T-cell (primary cell): ENCODE measurements at regions not wholly inside any gene's neighbourhood (a gene's known extent, or its start where the extent isn't known, plus 50 kb on each side); places are given as distances from the start of the nearest gene placed in this dataset.

Experiments
- ATAC-seq, 4 experiments: fragments of 200-7000 bp in 3 of 4; fragments of 150-1000 bp in 1 of 4; cut with Tn5 transposase; replicated peaks in 1 of 4; 1 replicate in 3 of 4; 2 replicates in 1 of 4; pipeline ENCODE4 v1.10.0; 2021; ENCODE audit warnings: moderate library complexity in 3 of 4, mild to moderate bottlenecking in 2 of 4, moderate number of reproducible peaks in 1 of 4
- CTCF ChIA-PET, 2 donors: fragments of 300-600 bp; sonication (Branson Sonifier 250); formaldehyde crosslinking; loops; one replicate each; lab custom pipeline; 2022; ENCODE audit warnings: antibody characterized with exemption in 2 of 2; lab: Charles Lee
- POLR2A ChIA-PET, 2 donors: fragments of 300-600 bp; sonication (Branson Sonifier 250); formaldehyde crosslinking; loops; one replicate each; lab custom pipeline; 2022; ENCODE audit warnings: antibody characterized with exemption in 2 of 2; lab: Charles Lee
- DNase-seq, 35 experiments: peaks; one replicate each; pipeline versions ENCODE4 v3.0.0 to v3.0.0-alpha.2; 2013 to 2023
- H3K27ac ChIP-seq: one replicate; pipeline ENCODE4 v1.5.1; 2013; ENCODE audit warnings: low read length
- H3K27me3 ChIP-seq, 2 experiments: replicated peaks in 1 of 2; 1 replicate in 1 of 2; 2 replicates in 1 of 2; pipeline versions ENCODE4 v1.6.1 to v1.7.0; 2013; ENCODE audit warnings: low read length in 1 of 2, mixed read lengths in 1 of 2; ENCODE audit not compliant: control insufficient read depth in 2 of 2, insufficient read depth in 2 of 2; ENCODE audit errors: extremely low read depth in 1 of 2
- H3K36me3 ChIP-seq, 2 donors: 1 replicate in 1 of 2; 2 replicates in 1 of 2; pipeline versions ENCODE4 v1.6.1 to v1.7.0; 2013; ENCODE audit warnings: low read length in 1 of 2; ENCODE audit not compliant: control insufficient read depth in 2 of 2, insufficient read depth in 1 of 2; ENCODE audit errors: extremely low read depth in 1 of 2
- H3K4me1 ChIP-seq, 2 experiments: 1 replicate in 1 of 2; 2 replicates in 1 of 2; pipeline versions ENCODE4 v1.6.1 to v1.7.0; 2013; ENCODE audit warnings: low read length in 2 of 2, mixed read lengths in 1 of 2; ENCODE audit not compliant: insufficient read depth in 2 of 2, control insufficient read depth in 1 of 2; ENCODE audit errors: extremely low read depth in 1 of 2
- H3K4me3 ChIP-seq, 2 donors: 1 replicate in 1 of 2; 2 replicates in 1 of 2; pipeline versions ENCODE4 v1.5.1 to v1.7.0; 2013; ENCODE audit warnings: mild to moderate bottlenecking in 2 of 2, low read length in 1 of 2, moderate library complexity in 1 of 2; ENCODE audit not compliant: control insufficient read depth in 1 of 2; ENCODE audit errors: extremely low read depth in 1 of 2
- H3K9me3 ChIP-seq: 2 replicates; pipeline ENCODE4 v1.7.0; 2013
- H3K27ac Mint-ChIP-seq, 2 donors: one replicate each; pipeline ENCODE4 v1.8.0; 2020 to 2021; ENCODE audit warnings: mild to moderate bottlenecking in 2 of 2, mixed read lengths in 2 of 2
- H3K27me3 Mint-ChIP-seq, 2 donors: one replicate each; pipeline ENCODE4 v1.8.0; 2021 to 2022; ENCODE audit warnings: mixed read lengths in 2 of 2
- H3K36me3 Mint-ChIP-seq: one replicate; pipeline ENCODE4 v1.8.0; 2021; ENCODE audit warnings: mixed read lengths
- H3K4me1 Mint-ChIP-seq, 3 donors: one replicate each; pipeline ENCODE4 v1.8.0; 2020 to 2022; ENCODE audit warnings: mixed read lengths in 3 of 3, mild to moderate bottlenecking in 1 of 3
- H3K4me3 Mint-ChIP-seq, 3 donors: one replicate each; pipeline ENCODE4 v1.8.0; 2020 to 2022; ENCODE audit warnings: mild to moderate bottlenecking in 3 of 3, mixed read lengths in 3 of 3, moderate library complexity in 3 of 3
- H3K9me3 Mint-ChIP-seq, 3 donors: one replicate each; pipeline ENCODE4 v1.8.0; 2020 to 2022; ENCODE audit warnings: mixed read lengths in 3 of 3
- WGBS: methylation state at CpG from one replicate; pipeline ENCODE4 v1.1.5; 2013; ENCODE audit warnings: missing lambda C conversion rate; ENCODE audit not compliant: insufficient coverage; 5-methylcytosine and 5-hydroxymethylcytosine counted together

- Mint-ChIP-seq H3K9me3 (no peaks in the 10 kb centered on the region), H3K4me1 (no peaks in the 10 kb centered on the region), H3K4me3 (no peak overlapping the region), H3K27ac (no peak overlapping the region), H3K27me3 (no peaks in the 10 kb centered on the region), H3K36me3 (no peaks in the 10 kb centered on the region)
- no peaks in the 10 kb centered on the region for H3K9me3 ChIP-seq
- CTCF ChIA-PET = no interaction called here
- H3K4me1 ChIP-seq = no peaks in the 10 kb centered on the region
- H3K4me3 ChIP-seq = no peak overlapping the region
- H3K27me3 ChIP-seq = no peaks in the 10 kb centered on the region
- no peak for DNase-seq
- no peak for ATAC-seq
- no peaks in the 10 kb centered on the region for H3K36me3 ChIP-seq
- POLR2A ChIA-PET = no interaction called here
- no CpG with 5 or more reads among the region's 2 CpGs for WGBS
- H3K27ac ChIP-seq = no peak overlapping the region
Measured at GRCh38 chr12:87642245-87642644, 387.0 kb downstream of the C12orf50 start.

GRCh38 chr12:87618199-87618598, 411.0 kb downstream of the C12orf50 start:
- Histone ChIP-seq H3K36me3 (no peaks in the 10 kb centered on the region), H3K9me3 (no peaks in the 10 kb centered on the region), H3K4me1 (no peaks in the 10 kb centered on the region), H3K27me3 (no peaks in the 10 kb centered on the region), H3K27ac (no peak overlapping the region), H3K4me3 (no peak overlapping the region)
- no peak for DNase-seq
- H3K4me3 Mint-ChIP-seq = no peak overlapping the region
- ATAC-seq = no peak
- H3K36me3 Mint-ChIP-seq = no peaks in the 10 kb centered on the region
- no peaks in the 10 kb centered on the region for H3K4me1 Mint-ChIP-seq
- ChIA-PET POLR2A (no interaction called here), CTCF (no interaction called here)
- no peaks in the 10 kb centered on the region for H3K27me3 Mint-ChIP-seq
- H3K27ac Mint-ChIP-seq = no peak overlapping the region
- peaks cover 3 to 7% (median 4%) of the 10 kb centered on the region in 3 donors for H3K9me3 Mint-ChIP-seq

- no peaks in the 10 kb centered on the region for H3K9me3 ChIP-seq
- no peaks in the 10 kb centered on the region for H3K27me3 Mint-ChIP-seq
- DNase-seq = no peak
- H3K4me1 ChIP-seq = no peaks in the 10 kb centered on the region
- no peak for ATAC-seq
- H3K36me3 ChIP-seq = no peaks in the 10 kb centered on the region
- H3K4me3 Mint-ChIP-seq = no peak overlapping the region
- ChIA-PET CTCF (no interaction called here), POLR2A (no interaction called here)
- no peaks in the 10 kb centered on the region for H3K27me3 ChIP-seq
- peaks cover 0 to 8% (median 5%) of the 10 kb centered on the region in 3 donors for H3K9me3 Mint-ChIP-seq
- WGBS = no CpG with 5 or more reads among the region's 2 CpGs
- no peaks in the 10 kb centered on the region for H3K4me1 Mint-ChIP-seq
- no peaks in the 10 kb centered on the region for H3K36me3 Mint-ChIP-seq
- no peak overlapping the region for H3K4me3 ChIP-seq
- no peak overlapping the region for H3K27ac ChIP-seq
- no peak overlapping the region for H3K27ac Mint-ChIP-seq
Measured at GRCh38 chr12:87612996-87613395, 416.2 kb downstream of the C12orf50 start.

GRCh38 chr12:87608321-87608720, 420.9 kb downstream of the C12orf50 start:
- Mint-ChIP-seq H3K36me3 (no peaks in the 10 kb centered on the region), H3K4me3 (no peak overlapping the region), H3K9me3 (peaks cover 2 to 14% (median 11%) of the 10 kb centered on the region in 3 donors), H3K27me3 (no peaks in the 10 kb centered on the region), H3K27ac (no peak overlapping the region), H3K4me1 (no peaks in the 10 kb centered on the region)
- Histone ChIP-seq H3K27me3 (no peaks in the 10 kb centered on the region), H3K4me1 (no peaks in the 10 kb centered on the region), H3K36me3 (no peaks in the 10 kb centered on the region), H3K9me3 (no peaks in the 10 kb centered on the region), H3K27ac (no peak overlapping the region), H3K4me3 (no peak overlapping the region)
- ATAC-seq (no peak), DNase-seq (no peak)
- no CpG with 5 or more reads among the region's 2 CpGs for WGBS
- ChIA-PET CTCF (no interaction called here), POLR2A (interaction anchor here in 1 of 2 donors (0.6 kb wide), 1 partner anchor 801 kb away, joined by 3 read pairs; no protein-coding TSS in a partner anchor)

GRCh38 chr12:87603727-87604126, 425.5 kb downstream of the C12orf50 start:
- ChIA-PET CTCF (interaction anchor here in 1 of 2 donors (0.6 kb wide), 1 partner anchor 52 kb away, joined by 3 read pairs; no protein-coding TSS in a partner anchor), POLR2A (no interaction called here)
- Mint-ChIP-seq H3K27me3 (no peaks in the 10 kb centered on the region), H3K4me1 (no peaks in the 10 kb centered on the region), H3K36me3 (no peaks in the 10 kb centered on the region), H3K27ac (no peak overlapping the region), H3K4me3 (no peak overlapping the region), H3K9me3 (peaks cover 0 to 13% (median 11%) of the 10 kb centered on the region in 3 donors)
- no peak overlapping the region for H3K27ac ChIP-seq
- whole genome bisulfite sequencing = no CpG with 5 or more reads among the region's 2 CpGs
- ATAC-seq = no peak
- no peaks in the 10 kb centered on the region for H3K36me3 ChIP-seq
- DNase-seq = no peak
- no peaks in the 10 kb centered on the region for H3K27me3 ChIP-seq
- no peak overlapping the region for H3K4me3 ChIP-seq
- H3K4me1 ChIP-seq = no peaks in the 10 kb centered on the region
- H3K9me3 ChIP-seq = no peaks in the 10 kb centered on the region

GRCh38 chr12:87599459-87599858, 429.7 kb downstream of the C12orf50 start:
- DNase-seq (no peak), ATAC-seq (no peak)
- Mint-ChIP-seq H3K4me1 (no peaks in the 10 kb centered on the region), H3K27me3 (no peaks in the 10 kb centered on the region), H3K4me3 (no peak overlapping the region), H3K36me3 (no peaks in the 10 kb centered on the region), H3K9me3 (peaks cover 0 to 18% (median 8%) of the 10 kb centered on the region in 3 donors), H3K27ac (no peak overlapping the region)
- H3K27ac ChIP-seq = no peak overlapping the region
- CTCF ChIA-PET = no interaction called here
- POLR2A ChIA-PET = interaction anchor here in 1 of 2 donors (0.6 kb wide), 1 partner anchor 10 kb away, joined by 4 read pairs; no protein-coding TSS in a partner anchor
- no peak overlapping the region for H3K4me3 ChIP-seq
- no CpG with 5 or more reads among the region's 3 CpGs for WGBS
- H3K9me3 ChIP-seq = no peaks in the 10 kb centered on the region
- H3K36me3 ChIP-seq = no peaks in the 10 kb centered on the region
- no peaks in the 10 kb centered on the region for H3K4me1 ChIP-seq
- no peaks in the 10 kb centered on the region for H3K27me3 ChIP-seq

- 13% methylated on average over 2 of the region's 3 CpGs for WGBS
- Histone ChIP-seq H3K9me3 (no peaks in the 10 kb centered on the region), H3K27me3 (no peaks in the 10 kb centered on the region), H3K4me1 (no peaks in the 10 kb centered on the region), H3K27ac (no peak overlapping the region), H3K4me3 (no peak overlapping the region), H3K36me3 (no peaks in the 10 kb centered on the region)
- no peaks in the 10 kb centered on the region for H3K27me3 Mint-ChIP-seq
- CTCF ChIA-PET = no interaction called here
- DNase-seq (no peak), ATAC-seq (no peak)
- H3K4me1 Mint-ChIP-seq = no peaks in the 10 kb centered on the region
- H3K9me3 Mint-ChIP-seq = peaks cover 0 to 6% (median 2%) of the 10 kb centered on the region in 3 donors
- no peak overlapping the region for H3K4me3 Mint-ChIP-seq
- no peak overlapping the region for H3K27ac Mint-ChIP-seq
- POLR2A ChIA-PET = interaction anchor here in 1 of 2 donors (0.8 kb wide), 1 partner anchor 17 kb away, joined by 4 read pairs; no protein-coding TSS in a partner anchor
- H3K36me3 Mint-ChIP-seq = no peaks in the 10 kb centered on the region
Measured at GRCh38 chr12:87597114-87597513, 432.1 kb downstream of the C12orf50 start.
